ENCODE measurements at regions not wholly inside any gene's neighbourhood (a gene's known extent, or its start where the extent isn't known, plus 50 kb on each side); places are given as distances from the start of the nearest gene placed in this dataset.

DNA sequence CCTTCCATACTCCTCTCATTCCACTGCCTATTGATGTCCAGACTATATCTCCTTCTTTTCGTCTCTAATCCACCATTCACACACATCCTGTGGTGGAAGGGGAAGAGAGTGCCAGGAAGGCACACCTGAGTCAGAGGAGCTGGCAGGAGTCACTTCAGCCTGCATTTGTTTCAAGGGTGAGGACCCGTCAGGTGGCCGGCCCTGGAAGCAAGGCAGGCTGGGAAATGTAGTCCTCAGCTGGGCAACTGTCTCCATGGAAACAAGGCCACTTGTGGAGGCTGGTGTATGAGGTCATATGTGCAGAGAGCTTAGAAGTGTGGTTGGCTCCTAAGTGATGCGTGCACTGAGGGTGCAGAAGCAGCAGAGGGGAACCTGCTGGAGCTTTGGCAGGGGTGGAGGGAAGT, 278.4 kb downstream of the NSG2 start:
- peak; percentile 91 for ATAC-seq
- CTCF ChIA-PET: interaction anchor here (0.9 to 1.1 kb wide), 3 partner anchors 9 to 681 kb away, joined by 3 read pairs; no protein-coding TSS in a partner anchor

More for the DNA sequence above, 278.4 kb downstream of the NSG2 start:
- Histone ChIP-seq H3K9me3 (replicated peaks; ENCODE audit: control insufficient read depth, insufficient read depth, low read length) (no peaks in the 10 kb centered on the region), H3K9ac (ENCODE audit: control insufficient read depth, insufficient read depth, low read length) (no peak overlapping the region), H3K27me3 (replicated peaks in 1 of 2; ENCODE audit: control insufficient read depth in 2 of 2, insufficient read depth in 2 of 2, low read length in 1 of 2) (no peaks in the 10 kb centered on the region), H3K4me2 (ENCODE audit: control insufficient read depth, insufficient read depth) (no peak overlapping the region), H4K20me1 (ENCODE audit: control insufficient read depth, insufficient read depth) (no peaks in the 10 kb centered on the region), H3K36me3 (ENCODE audit: control insufficient read depth in 2 of 2, insufficient read depth in 2 of 2, low read length in 1 of 2) (no peaks in the 10 kb centered on the region), H3K4me3 (no peak overlapping the region), H3K79me2 (ENCODE audit: control insufficient read depth, insufficient read depth, low read length) (no peaks in the 10 kb centered on the region), H3K27ac (ENCODE audit: control insufficient read depth, insufficient read depth) (no peak overlapping the region), H3K4me1 (ENCODE audit: control insufficient read depth, insufficient read depth, low read length) (no peaks in the 10 kb centered on the region), H2AFZ (ENCODE audit: control insufficient read depth, low read depth, low read length) (no peak overlapping the region)
- intact Hi-C loops (cut with micrococcal nuclease; ENCODE audit: unreplicated experiment): no loop called here
- TF ChIP-seq, protein P1, sequence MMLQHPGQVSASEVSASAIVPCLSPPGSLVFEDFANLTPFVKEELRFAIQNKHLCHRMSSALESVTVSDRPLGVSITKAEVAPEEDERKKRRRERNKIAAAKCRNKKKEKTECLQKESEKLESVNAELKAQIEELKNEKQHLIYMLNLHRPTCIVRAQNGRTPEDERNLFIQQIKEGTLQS (IDR thresholded peaks at IDR 0.05; ENCODE audit: borderline replicate concordance, extremely low read depth, low read depth, low read length): peak; percentile 40; the same call in 1 of the 2 replicates
- TF ChIP-seq CREM (IDR thresholded peaks at IDR 0.05; ENCODE audit: low read depth): 0 out of 2 replicates have a peak, but pooled peaks have one; percentile 25
- peak; percentile 67; the same call in 1 of the 2 replicates for TF ChIP-seq BMI1 (IDR thresholded peaks at IDR 0.05; ENCODE audit: borderline replicate concordance)
- TF ChIP-seq SIX5 (IDR thresholded peaks at IDR 0.05; ENCODE audit: low read depth, low read length, severe bottlenecking): peak; percentile 76
- no peak for TF ChIP-seq GABPA (IDR thresholded peaks at IDR 0.05; ENCODE audit: low read depth)
- TF ChIP-seq USF1 (IDR thresholded peaks at IDR 0.05; ENCODE audit: borderline replicate concordance, extremely low read length, insufficient read depth, low read depth, low read length): peak; percentile 65
- no peak for TF ChIP-seq HDGF (IDR thresholded peaks at IDR 0.05)
- TF ChIP-seq BACH1 (IDR thresholded peaks at IDR 0.05; ENCODE audit: borderline replicate concordance): no peak
- TF ChIP-seq NFYB (IDR thresholded peaks at IDR 0.05; ENCODE audit: insufficient read depth, low read depth, low read length): no peak
- TF ChIP-seq JUND (IDR thresholded peaks at IDR 0.05; ENCODE audit: low read depth, low read length): no peak
- peak; percentile 54; the same call in 1 of the 2 replicates for TF ChIP-seq YY1 (IDR thresholded peaks at IDR 0.05; ENCODE audit: low read depth, low read length)
- peak; percentile 25; the same call in 1 of the 2 replicates for TF ChIP-seq ATF7 (IDR thresholded peaks at IDR 0.05; ENCODE audit: low read depth)
- TF ChIP-seq CHD4 (IDR thresholded peaks at IDR 0.05): no peak
- peak; percentile 25; the same call in 1 of the 2 replicates for TF ChIP-seq RAD51 (IDR thresholded peaks at IDR 0.05)
- no peak for TF ChIP-seq SMARCA5 (IDR thresholded peaks at IDR 0.05)
- peak; percentile 75 for TF ChIP-seq HCFC1 (IDR thresholded peaks at IDR 0.05; ENCODE audit: low read length)
- in situ Hi-C loops (cut with MboI): no loop called here
- BruUV-seq (replicated peaks): no TSS peak
- RAD21 ChIA-PET (ENCODE audit: unreplicated experiment): interaction anchor here (0.6 to 1.3 kb wide), 2 partner anchors 12 to 597 kb away, joined by 4 read pairs; no protein-coding TSS in a partner anchor
- 5% methylated on average over 4 of the region's 4 CpGs for WGBS (ENCODE audit: insufficient coverage, insufficient replicate concordance, low lambda C conversion rate, missing lambda C conversion rate)
- FAIRE-seq (peak; percentile 44), DNase-seq (ENCODE audit: low read depth, low spot score) (no peak)
- POLR2A ChIA-PET: no interaction called here
- SMC1A ChIA-PET (ENCODE audit: uncharacterized antibody, unreplicated experiment): interaction anchor here (1.0 to 2.0 kb wide), 2 partner anchors 12 to 471 kb away, joined by 3 to 7 read pairs; no protein-coding TSS in a partner anchor

Measured in GM12878 (cell line).